Stimulated activated CD8-positive, alpha-beta memory T cell treated with anti-CD3 and anti-CD28 coated beads, Interleukin-15, amount 100 ng/mL, for 48 hours (primary cell): ENCODE measurements at regions not wholly inside any gene's neighbourhood (a gene's known extent, or its start where the extent isn't known, plus 50 kb on each side); places are given as distances from the start of the nearest gene placed in this dataset.
"Not testable (repeated sequence)": the region's sequence is repeated elsewhere in the genome, so short reads cannot be mapped to it uniquely, and the experiment has no call there.

Experiments used
- DNase-seq, 2 donors: peaks; one replicate each; pipeline ENCODE4 v3.0.0-alpha.2; 2020; ENCODE audit warnings: low read depth in 2 of 2

DNA sequence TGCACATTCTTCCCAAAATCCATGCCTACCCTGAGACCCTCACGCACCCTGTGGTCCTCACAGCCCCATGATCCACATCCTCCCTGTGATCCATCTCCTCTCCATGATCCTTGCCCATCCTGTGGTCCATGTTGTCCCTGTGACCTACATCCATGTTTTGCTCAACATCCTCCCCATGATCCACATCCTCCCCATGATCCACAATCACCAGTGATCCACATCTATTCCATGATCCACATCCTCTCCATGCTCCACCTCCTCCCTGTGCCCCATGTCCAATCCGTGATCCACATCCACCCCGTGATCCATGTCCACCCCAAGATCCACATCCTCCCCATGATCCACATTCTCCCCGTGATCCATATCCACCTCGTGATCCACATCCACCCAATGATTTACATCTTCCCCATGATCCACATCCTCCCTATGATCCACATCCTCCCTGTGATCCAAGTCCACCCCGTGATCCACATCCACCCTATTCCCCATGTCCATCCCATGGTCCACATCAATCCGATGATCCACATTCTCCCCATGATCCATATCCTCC lies 281.2 kb downstream of the MYCN start:
- no peak for DNase-seq

DNA sequence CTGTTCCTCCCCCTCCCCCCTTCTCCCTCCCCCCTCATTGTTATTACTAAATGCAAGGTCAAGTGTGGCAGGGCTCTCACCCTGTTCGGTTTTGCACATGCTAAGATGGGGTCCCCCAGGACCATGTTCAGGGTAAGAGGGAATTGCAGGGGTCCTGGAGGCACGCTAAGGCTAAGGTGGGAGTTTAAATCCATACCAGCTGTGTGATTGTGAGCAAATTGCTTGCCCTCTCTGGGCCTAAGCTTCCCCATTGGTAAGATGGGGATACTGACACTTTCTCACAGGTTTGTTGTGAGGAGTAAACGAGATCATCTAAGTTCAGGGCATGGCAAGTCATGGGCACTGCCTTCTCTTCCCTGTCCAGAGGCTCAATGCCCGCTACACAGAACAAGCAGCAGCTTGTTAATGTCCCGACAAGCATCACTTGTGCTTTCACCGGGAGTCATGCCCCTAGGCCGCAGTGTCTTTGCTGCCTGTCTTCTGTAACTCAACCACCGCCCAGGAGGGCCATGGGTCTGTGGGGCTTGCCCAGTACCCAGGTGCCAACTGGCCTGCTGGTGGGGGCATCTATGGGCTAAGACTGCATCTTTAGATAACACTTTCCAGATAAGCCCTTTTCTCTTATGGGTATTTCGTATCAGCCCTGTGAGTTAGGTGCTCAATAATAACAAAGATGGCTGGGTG lies 279.1 kb downstream of the MYCN start:
- no peak for DNase-seq

DNA sequence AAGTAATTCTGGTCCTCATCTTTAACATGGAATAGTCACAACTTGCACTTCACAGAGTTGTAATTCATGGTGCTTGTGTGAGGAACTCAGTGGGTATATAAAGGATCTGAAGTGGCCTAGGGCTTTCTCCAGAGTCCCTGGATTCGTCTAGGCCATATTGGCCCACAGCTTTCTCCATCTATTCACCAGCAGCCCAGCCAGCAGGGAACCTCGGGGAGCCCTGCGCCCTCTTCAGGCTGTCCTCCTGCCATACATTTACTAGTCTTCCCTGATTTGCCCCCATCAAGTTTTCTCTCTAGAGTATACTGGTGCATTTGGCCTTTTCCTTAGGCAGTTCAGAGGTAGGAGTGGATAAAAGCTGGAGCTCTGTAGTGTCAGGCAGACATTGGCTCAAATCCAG lies 278.3 kb downstream of the MYCN start:
- DNase-seq = no peak

DNA sequence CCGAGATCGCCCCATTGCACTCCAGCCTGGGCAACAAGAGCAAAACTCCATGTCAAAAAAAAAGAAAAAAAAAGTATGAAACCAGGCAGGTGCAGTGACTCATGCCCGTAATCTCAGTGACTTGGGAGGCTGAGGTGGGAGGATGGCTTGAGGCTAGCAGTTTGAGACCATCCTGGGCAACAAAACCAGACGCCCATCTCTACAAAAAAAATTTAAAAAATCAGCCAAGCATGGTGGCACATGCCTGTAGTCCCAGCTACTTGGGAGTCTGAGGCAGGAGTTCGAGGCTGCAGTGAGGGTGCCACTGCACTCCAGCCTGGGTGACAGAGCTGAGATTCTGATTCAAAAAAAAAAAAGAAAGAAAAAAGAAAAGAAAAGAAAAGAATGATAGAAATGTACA lies 277.8 kb downstream of the MYCN start:
- no peak for DNase-seq

DNA sequence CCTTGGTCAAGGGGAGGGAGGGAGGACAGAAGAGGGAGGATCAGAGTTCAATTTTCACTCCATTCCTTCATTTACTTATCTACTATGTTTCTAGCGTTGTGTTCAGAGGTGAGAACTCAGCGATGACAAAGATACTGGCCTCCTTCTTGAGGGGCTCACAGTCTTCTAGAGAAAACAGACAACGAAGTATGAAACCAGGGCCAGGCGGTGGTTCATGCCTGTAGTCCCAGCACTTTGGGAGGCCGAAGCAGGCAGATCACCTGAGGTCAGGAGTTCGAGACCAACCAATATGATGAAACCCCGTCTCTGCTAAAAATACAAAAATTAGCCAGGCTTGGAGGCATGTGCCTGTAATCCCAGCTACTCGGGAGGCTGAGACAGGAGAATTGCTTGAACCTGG lies 277.4 kb downstream of the MYCN start:
- not testable (repeated sequence) for DNase-seq

DNA sequence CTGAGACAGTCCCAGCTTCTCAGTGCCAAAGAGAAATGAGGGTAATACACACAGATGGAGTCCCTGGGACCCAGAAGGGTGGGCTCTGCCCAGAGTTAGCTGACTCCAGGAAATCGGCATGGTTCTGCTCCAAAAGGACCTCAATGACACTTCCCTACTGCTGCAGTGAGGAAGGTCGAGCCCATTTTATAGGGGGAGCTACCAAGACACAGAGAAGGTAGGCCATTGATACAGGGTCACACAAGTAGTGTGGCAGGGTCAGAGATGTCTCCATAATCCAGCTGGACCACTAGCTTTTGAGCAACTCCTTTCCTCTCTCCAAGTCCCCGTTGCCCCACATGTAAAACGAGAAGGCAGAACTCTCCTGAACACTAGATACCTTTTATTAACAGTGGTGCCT lies 276.9 kb downstream of the MYCN start:
- DNase-seq = no peak

DNA sequence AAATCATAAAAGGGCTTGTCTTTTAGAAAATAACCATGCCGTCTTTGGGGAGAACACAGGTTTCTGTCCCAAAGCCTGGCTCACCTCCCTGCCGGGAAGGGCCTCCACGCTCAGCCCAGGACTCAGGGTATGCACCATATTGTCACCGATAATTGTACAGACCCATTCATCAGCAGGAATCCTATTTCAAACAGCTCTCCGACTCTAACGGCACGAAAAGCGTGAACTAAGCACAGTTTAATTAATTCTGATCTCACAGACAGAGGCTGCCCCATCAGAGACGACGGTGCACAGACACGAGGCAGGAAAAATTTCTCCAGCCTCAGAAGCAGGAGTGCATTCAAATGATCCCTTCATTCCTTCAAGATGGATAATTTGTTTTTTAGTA lies 276.2 kb downstream of the MYCN start:
- DNase-seq = no peak

DNA sequence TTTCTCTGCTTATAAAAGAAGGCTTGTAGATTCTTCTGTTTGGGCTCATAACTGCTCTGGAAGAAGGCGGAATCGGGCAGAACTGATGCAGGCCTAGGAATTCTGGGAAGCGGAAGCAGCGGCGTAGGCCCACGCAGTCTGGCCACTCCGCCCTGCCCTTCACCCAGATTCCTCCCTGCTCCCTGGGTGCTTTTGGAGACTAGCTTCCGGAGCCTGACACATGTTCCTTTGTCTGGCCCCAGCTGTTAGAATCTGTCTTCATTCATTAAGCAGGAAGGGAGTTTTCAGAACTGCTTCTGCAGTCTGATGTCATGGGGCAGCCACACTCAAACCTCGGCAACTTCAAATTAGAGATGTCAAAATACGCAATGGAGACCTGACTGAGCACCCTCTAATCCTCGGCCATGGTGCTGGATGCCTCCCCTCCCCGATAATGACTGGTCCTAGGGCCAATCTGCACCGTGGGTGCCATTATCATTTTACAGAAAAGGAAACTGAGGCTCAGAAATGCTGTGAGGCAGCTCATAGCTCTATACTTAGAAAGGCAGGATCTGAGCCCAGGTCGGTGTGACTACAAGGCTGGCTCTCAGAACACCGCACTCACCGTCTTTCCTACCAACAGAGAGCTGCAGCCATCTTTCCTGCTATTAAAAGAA lies 275.7 kb downstream of the MYCN start:
- DNase-seq = no peak

DNA sequence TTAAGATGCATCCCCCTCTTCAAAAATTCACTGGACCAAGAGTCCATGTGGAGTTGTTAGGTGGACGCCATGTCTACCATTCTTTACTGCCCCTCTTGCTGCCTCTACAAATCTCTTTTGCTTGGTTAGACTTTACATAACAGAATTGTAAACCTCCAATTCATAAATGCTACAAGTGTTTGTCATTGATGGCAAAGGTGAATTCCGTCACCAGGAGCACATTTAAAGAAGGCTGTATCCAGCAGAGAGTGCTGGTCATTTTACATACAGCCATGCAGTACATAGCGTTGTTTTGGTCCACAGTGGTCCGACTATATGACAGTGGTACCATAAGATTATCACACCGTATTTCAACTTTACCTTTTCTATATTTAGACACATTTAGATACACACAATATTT lies 274.5 kb downstream of the MYCN start:
- no peak for DNase-seq

DNA sequence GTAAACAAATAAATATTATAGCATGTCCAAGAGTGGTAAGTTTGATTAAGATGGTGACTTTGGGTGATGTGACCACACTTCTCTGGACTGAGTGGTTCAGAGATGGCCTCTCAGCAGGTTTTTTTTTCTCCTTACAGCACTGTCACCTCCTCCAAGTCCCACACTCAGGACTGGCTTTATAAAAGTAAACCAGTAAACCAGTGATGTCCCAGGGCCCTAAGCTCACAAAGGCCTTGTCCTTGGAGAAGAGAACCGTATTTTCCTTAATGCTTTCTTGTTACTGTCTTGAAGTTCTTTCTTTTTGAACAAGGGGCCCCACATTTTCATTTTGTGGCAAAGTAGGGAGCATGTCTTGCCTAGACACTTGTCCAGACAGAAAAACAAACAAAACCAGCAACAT lies 274.0 kb downstream of the MYCN start:
- DNase-seq = no peak

DNA sequence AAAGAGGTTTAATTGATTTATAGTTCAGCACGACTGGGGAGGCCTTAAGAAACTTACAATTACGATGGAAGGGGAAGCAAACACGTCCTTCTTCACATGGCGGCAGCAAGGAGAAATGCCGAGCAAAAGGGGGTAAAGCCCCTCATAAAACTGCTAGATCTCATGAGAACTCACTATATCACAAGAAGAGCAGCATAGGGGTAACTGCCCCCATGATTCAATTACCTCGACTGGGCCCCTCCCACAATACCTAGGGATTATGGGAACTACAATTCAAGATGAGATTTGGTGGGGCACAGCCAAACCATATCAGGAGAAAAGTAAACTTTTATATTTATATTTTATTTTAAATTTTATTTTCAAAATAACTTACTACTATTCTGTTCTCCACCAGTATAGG lies 272.0 kb downstream of the MYCN start:
- no peak for DNase-seq

DNA sequence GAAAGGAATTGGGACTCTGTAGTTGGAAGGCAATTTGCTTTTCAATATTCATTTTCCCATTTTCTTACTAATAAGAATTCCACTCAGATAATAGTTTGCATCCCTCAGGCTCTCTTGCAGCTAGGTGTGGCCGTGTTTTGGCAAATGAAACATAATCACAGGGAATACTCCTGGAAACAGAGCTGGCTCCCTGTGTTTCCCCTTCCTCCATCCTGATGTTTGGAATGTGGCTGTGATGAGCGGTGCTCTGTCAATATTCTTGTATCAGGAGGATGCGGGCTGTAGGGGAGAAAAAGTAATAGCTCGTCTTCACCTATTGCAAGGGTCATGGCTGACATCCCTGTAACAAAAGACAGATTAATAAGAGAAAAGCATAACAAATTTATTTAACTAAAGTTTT lies 271.0 kb downstream of the MYCN start:
- no peak for DNase-seq

DNA sequence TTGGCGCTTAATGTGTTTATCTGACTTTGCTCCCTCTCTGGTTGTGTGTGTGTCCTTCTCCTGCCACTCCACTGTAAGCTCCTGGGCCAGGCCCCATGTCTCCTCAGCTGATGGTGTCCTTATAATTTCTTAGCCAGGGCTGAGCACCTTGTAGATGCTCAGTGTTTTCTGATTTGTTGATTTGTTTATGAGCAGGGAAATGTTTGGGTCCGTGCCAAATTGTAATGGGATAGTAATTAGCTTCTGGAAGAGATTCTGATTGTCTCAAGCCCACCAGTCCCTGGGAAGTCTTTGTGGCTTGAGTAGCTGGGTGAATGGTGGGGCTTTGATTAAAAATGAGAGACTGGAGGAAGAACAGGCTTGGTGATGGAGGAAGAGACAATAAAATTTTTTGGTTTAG lies 270.5 kb downstream of the MYCN start:
- DNase-seq = no peak

DNA sequence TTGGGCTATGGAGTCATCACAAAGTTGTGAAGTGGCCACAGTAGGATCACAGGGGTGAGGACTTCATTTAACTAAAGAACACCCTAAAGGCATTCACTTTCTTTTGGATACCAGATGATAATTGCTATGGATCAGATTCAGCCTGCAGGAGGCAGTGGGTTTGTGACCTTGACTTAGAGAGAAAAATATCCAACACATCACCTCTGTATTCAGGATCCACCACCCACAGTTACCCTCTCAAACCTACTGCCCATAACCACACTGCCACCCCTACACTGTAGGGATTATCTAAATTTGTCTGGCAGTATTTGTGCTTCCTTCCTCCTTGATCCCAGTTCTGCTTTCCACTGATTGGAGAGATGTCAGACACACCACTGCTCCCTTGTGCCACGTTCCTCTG lies 269.4 kb downstream of the MYCN start:
- no peak for DNase-seq

DNA sequence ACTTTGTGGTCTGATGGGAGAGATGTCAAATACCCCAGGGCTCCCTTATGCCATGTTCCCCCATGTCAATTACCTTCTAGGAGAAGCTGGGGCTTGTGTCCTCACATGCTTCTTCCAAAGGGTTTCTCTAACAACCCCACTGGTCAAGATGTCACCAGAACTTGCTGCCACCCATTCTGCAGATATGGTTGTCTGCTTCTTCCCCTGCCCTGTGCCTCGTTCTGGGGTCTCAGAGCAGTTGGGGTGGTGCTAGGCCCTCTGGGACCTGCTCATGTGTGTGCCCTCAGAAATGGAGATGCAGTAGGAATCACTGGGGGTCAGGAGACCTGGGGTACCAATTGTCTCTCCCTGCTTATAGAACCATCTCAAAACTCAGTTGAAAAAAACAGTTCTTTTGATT lies 268.6 kb downstream of the MYCN start:
- no peak for DNase-seq

DNA sequence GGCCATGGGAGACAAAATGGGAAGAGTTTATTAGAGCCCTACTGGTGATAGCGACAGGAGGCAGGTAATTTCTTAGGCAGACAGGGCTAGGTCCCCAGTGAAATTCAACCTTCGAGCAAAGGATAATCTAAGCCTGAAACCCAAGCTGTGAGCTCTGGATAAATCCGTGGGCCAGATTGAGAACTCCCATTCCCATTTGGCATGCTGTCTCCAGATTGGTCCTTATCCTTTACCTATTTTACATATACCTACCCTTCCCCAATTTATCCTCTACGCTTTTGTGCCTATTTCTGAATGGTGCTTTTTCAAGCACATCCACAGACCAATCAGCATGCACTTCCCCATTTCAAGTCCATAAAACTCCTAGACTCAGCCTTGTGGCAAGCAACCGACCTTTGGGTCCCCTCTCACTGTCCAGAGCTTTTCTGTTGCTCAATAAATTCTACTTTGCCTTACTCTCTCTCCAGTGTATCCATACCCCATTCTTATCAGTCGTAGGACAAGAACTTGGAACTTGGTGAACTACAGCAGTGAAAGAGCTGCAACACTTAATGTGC lies 268.0 kb downstream of the MYCN start:
- DNase-seq = no peak

DNA sequence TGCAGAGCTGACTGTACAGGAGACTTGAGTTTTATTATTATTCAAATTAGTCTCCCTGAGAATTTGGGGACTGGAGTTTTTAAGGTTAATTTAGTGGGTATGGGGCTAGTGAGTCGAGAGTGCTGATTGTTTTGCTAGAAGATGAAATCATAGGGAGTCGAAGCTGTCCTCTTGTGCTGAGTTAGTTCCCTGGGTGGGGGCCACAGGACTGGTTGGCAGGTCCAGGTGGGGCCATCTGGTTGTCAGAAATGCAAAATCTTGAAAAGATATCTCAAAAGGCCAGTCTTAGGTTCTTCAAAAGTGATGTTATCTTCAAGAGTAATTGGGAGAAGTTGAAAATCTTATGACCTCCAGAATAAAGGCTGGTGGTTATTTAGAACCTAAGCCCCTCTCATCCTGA lies 267.3 kb downstream of the MYCN start:
- no peak for DNase-seq

DNA sequence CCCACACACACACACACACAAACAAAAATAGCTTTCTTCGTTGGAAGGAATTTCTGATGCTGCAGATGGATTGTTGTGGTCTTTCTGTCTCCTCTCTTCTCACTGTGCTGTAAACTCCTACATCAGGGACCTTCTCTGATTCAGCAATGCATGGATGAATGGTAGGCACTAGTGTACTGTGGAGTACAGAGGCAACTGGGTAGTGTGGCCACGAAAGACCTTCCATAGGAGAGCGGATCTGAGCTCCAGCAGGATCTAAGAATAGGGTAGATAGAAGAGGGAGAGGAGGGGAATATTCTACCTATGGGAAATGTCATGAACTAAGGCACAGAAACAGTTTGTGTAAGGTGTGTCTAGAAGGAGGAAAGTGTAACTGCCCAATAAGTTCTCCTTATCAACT lies 266.8 kb downstream of the MYCN start:
- DNase-seq = no peak

DNA sequence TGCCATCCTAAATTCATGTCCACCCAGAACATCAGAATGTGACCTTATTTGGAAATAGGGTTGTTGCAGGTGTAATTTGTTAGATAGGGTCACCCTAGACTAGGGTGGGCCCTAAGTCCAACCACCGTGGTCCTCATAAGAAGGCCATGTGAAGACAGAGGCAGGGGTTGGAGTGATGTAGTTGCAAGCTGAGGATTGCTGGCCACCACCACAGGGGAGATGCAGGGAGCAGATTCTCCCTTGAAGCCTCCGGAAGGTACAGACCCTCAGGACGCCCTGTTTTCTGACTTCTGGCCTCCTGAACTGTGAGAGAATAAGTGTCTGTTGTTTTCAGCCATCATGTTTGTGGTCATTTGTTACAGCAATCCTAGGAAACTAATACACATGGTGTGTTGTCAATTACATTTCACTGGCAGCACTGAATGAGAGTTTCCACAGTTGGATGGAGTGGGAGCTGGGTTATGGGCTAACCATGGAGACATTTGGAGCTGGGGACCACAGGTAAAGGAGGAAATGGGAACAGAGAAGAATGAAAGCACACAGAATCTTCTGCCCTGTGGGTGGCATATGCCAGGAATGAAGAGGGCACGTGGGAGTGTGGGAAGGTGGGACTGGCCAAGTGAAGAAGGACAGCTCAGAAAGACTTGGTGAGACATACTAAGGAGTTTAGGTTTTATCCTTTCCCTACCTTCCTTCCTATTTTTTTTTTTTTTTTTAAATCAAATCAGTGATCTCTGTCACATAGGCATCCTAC lies 266.0 kb downstream of the MYCN start:
- DNase-seq = no peak

DNA sequence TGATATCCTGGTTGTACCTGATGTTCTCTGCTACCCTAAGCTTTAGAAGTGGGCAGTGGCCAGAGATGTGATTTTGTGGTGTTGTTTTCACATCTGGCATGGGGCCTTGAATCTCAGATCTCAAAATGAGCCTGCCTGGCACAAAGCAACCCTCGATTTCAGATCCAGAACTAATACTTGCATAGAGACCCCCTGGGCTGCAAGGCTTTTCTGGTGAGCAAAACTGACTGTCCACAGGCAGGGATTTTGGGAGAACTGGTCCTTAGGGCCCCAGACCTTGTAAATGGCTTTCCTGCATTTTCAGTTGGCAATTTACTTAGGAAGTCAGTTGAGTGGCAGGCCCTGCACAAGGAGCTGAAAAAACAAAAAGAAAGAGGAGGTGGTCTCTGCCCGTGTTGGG lies 265.3 kb downstream of the MYCN start:
- DNase-seq = no peak

DNA sequence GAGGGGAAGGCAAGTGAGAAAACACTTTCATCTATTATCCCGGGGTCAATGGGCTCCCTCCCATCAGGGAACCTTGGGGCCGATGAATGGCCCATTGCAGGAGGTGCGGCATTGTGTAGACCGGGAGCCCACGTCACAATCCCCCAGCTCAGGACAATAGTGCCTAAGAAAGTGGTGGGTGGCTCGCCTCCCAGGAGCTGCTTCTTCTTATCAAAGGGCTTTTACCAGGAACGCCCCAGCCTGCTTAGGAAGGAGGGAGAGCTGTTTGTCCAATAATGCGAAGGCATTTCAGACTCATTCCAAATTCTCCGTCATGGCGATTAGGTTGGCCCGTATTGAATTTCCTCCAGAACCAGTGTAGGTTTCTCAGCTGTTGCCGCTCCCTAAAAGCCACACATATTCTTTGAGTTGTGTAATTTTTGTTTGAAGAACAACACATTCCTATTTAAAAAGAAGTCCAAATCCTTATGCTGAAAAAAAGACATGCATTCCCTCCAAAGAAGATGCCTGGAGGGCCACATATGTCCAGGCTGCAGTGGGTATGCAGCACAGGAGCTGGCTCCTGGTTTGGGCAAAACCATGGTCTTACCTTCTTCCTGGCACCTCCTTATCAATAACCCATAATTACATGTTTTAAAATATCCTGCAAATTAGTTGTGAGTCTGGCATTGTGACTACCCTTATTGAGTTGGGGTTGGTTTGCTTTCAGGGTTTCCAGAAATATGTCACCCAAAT lies 264.7 kb downstream of the MYCN start:
- DNase-seq = no peak

DNA sequence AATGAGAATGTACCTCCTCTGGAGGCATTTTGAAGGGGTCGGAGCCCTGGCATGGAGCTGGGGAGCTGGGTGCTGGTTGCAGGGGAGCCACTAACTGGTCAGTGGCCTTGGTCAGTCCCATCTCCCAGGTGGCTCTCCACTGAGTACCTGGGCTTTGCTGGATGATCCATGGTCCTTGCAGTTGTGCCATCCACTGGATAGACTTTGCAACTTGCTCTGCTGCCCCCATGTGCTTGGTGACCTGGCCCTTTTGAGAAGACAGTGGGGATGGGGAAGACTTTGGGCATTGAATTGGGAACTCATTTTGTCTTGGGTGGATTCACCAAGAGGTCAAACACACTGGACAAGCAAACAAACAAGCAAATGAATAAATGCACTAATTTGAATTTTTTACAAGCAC lies 263.9 kb downstream of the MYCN start:
- no peak for DNase-seq
